ENCODE measurements at regions not wholly inside any gene's neighbourhood (a gene's known extent, or its start where the extent isn't known, plus 50 kb on each side); places are given as distances from the start of the nearest gene placed in this dataset.

- TF ChIP-seq CTCF (IDR thresholded peaks at IDR 0.05; ENCODE audit: poor library complexity, severe bottlenecking), result no peak
- H3K4me3 ChIP-seq (ENCODE audit: severe bottlenecking), result no peak overlapping the region
- H3K36me3 ChIP-seq (ENCODE audit: low read depth), result no peaks in the 10 kb centered on the region
- DNase-seq (ENCODE audit: low spot score) (no peak), ATAC-seq (ENCODE audit: low read depth) (no peak)
- H3K4me1 ChIP-seq (ENCODE audit: insufficient read depth, poor library complexity, severe bottlenecking), result no peaks in the 10 kb centered on the region
- H3K9me3 ChIP-seq (ENCODE audit: severe bottlenecking), result no peaks in the 10 kb centered on the region
- peaks cover 17% of the 10 kb centered on the region for H3K27me3 ChIP-seq (ENCODE audit: insufficient read depth, poor library complexity, severe bottlenecking)
- no peak overlapping the region for H3K27ac ChIP-seq (ENCODE audit: poor library complexity, severe bottlenecking)
These were observed 212.3 kb upstream of the TMEM161B start for GRCh38 chr5:88480801-88481499.

- Histone ChIP-seq H3K9me3 (ENCODE audit: severe bottlenecking) (no peaks in the 10 kb centered on the region), H3K27me3 (ENCODE audit: insufficient read depth, poor library complexity, severe bottlenecking) (peaks cover 17% of the 10 kb centered on the region), H3K4me1 (ENCODE audit: insufficient read depth, poor library complexity, severe bottlenecking) (no peaks in the 10 kb centered on the region), H3K27ac (ENCODE audit: poor library complexity, severe bottlenecking) (no peak overlapping the region), H3K4me3 (ENCODE audit: severe bottlenecking) (no peak overlapping the region), H3K36me3 (ENCODE audit: low read depth) (no peaks in the 10 kb centered on the region)
- no peak for TF ChIP-seq CTCF (IDR thresholded peaks at IDR 0.05; ENCODE audit: poor library complexity, severe bottlenecking)
- DNase-seq (ENCODE audit: low spot score) (no peak), ATAC-seq (ENCODE audit: low read depth) (no peak)
These were observed 211.6 kb upstream of the TMEM161B start for GRCh38 chr5:88480245-88480644.

- Histone ChIP-seq H3K36me3 (ENCODE audit: low read depth) (no peaks in the 10 kb centered on the region), H3K9me3 (ENCODE audit: severe bottlenecking) (no peaks in the 10 kb centered on the region), H3K27ac (ENCODE audit: poor library complexity, severe bottlenecking) (no peak overlapping the region), H3K4me3 (ENCODE audit: severe bottlenecking) (no peak overlapping the region), H3K4me1 (ENCODE audit: insufficient read depth, poor library complexity, severe bottlenecking) (no peaks in the 10 kb centered on the region), H3K27me3 (ENCODE audit: insufficient read depth, poor library complexity, severe bottlenecking) (peaks cover 9% of the 10 kb centered on the region)
- no peak for ATAC-seq (ENCODE audit: low read depth)
- no peak for DNase-seq (ENCODE audit: low spot score)
- TF ChIP-seq CTCF (IDR thresholded peaks at IDR 0.05; ENCODE audit: poor library complexity, severe bottlenecking), result no peak
These were observed 205.9 kb upstream of the TMEM161B start for GRCh38 chr5:88474574-88474973.

GRCh38 chr5:88470745-88471144 lies 202.1 kb upstream of the TMEM161B start:
- no peak for TF ChIP-seq CTCF (IDR thresholded peaks at IDR 0.05; ENCODE audit: poor library complexity, severe bottlenecking)
- DNase-seq (ENCODE audit: low spot score) (no peak), ATAC-seq (ENCODE audit: low read depth) (no peak)
- Histone ChIP-seq H3K27ac (ENCODE audit: poor library complexity, severe bottlenecking) (no peak overlapping the region), H3K4me1 (ENCODE audit: insufficient read depth, poor library complexity, severe bottlenecking) (no peaks in the 10 kb centered on the region), H3K36me3 (ENCODE audit: low read depth) (no peaks in the 10 kb centered on the region), H3K9me3 (ENCODE audit: severe bottlenecking) (no peaks in the 10 kb centered on the region), H3K27me3 (ENCODE audit: insufficient read depth, poor library complexity, severe bottlenecking) (no peaks in the 10 kb centered on the region), H3K4me3 (ENCODE audit: severe bottlenecking) (no peak overlapping the region)

GRCh38 chr5:88459971-88460370 lies 191.3 kb upstream of the TMEM161B start:
- DNase-seq (ENCODE audit: low spot score) (no peak), ATAC-seq (ENCODE audit: low read depth) (no peak)
- Histone ChIP-seq H3K27ac (ENCODE audit: poor library complexity, severe bottlenecking) (no peak overlapping the region), H3K36me3 (ENCODE audit: low read depth) (no peaks in the 10 kb centered on the region), H3K4me3 (ENCODE audit: severe bottlenecking) (no peak overlapping the region), H3K4me1 (ENCODE audit: insufficient read depth, poor library complexity, severe bottlenecking) (no peaks in the 10 kb centered on the region), H3K27me3 (ENCODE audit: insufficient read depth, poor library complexity, severe bottlenecking) (peaks cover 4% of the 10 kb centered on the region), H3K9me3 (ENCODE audit: severe bottlenecking) (no peaks in the 10 kb centered on the region)
- no peak for TF ChIP-seq CTCF (IDR thresholded peaks at IDR 0.05; ENCODE audit: poor library complexity, severe bottlenecking)

Data from RWPE2 (cell line).